ENCODE measurements at regions not wholly inside any gene's neighbourhood (a gene's known extent, or its start where the extent isn't known, plus 50 kb on each side); places are given as distances from the start of the nearest gene placed in this dataset.

DNA sequence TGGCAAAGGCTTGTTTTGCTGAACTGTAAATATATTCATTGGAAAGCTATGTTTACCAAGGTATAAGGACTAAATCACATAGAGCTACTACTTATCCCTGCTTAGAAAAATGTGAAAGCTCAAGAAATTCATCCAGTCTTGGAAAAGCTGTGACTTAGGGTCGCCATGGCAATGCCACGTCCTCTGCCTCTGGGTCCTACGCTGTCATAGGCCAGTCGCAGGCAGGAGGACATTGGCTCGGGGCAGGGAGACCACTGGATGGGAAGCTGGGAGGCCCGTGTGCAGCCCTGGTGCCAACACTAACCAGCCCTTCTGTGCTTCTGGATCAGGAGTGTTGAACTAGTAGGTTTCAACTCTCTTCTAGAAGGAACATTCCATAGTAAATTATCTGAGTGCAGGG is 67.3 kb upstream of the PDZD8 start:
- no peak for TF ChIP-seq ZNF8 (CRISPR knock-in tag; IDR thresholded peaks at IDR 0.05)
- TF ChIP-seq, protein P1, sequence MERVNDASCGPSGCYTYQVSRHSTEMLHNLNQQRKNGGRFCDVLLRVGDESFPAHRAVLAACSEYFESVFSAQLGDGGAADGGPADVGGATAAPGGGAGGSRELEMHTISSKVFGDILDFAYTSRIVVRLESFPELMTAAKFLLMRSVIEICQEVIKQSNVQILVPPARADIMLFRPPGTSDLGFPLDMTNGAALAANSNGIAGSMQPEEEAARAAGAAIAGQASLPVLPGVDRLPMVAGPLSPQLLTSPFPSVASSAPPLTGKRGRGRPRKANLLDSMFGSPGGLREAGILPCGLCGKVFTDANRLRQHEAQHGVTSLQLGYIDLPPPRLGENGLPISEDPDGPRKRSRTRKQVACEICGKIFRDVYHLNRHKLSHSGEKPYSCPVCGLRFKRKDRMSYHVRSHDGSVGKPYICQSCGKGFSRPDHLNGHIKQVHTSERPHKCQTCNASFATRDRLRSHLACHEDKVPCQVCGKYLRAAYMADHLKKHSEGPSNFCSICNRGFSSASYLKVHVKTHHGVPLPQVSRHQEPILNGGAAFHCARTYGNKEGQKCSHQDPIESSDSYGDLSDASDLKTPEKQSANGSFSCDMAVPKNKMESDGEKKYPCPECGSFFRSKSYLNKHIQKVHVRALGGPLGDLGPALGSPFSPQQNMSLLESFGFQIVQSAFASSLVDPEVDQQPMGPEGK (CRISPR knock-in tag; IDR thresholded peaks at IDR 0.05; ENCODE audit: borderline replicate concordance), result no peak
- TF ChIP-seq ZNF565 (CRISPR knock-in tag; conservative IDR thresholded peaks at IDR 0.05; ENCODE audit: low read depth), result no peak
- no peak for TF ChIP-seq ARNTL (CRISPR knock-in tag; IDR thresholded peaks at IDR 0.05; ENCODE audit: borderline replicate concordance, low read depth)
- TF ChIP-seq, protein P2, sequence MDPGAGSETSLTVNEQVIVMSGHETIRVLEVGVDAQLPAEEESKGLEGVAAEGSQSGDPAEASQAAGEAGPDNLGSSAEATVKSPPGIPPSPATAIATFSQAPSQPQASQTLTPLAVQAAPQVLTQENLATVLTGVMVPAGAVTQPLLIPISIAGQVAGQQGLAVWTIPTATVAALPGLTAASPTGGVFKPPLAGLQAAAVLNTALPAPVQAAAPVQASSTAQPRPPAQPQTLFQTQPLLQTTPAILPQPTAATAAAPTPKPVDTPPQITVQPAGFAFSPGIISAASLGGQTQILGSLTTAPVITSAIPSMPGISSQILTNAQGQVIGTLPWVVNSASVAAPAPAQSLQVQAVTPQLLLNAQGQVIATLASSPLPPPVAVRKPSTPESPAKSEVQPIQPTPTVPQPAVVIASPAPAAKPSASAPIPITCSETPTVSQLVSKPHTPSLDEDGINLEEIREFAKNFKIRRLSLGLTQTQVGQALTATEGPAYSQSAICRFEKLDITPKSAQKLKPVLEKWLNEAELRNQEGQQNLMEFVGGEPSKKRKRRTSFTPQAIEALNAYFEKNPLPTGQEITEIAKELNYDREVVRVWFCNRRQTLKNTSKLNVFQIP (CRISPR knock-in tag; IDR thresholded peaks at IDR 0.05; ENCODE audit: borderline replicate concordance, low read depth), result no peak
- TF ChIP-seq ZFP3 (CRISPR knock-in tag; IDR thresholded peaks at IDR 0.05), result no peak
- TF ChIP-seq BACH2 (CRISPR knock-in tag; IDR thresholded peaks at IDR 0.05; ENCODE audit: borderline replicate concordance), result no peak
